ENCODE measurements at regions not wholly inside any gene's neighbourhood (a gene's known extent, or its start where the extent isn't known, plus 50 kb on each side); places are given as distances from the start of the nearest gene placed in this dataset.

GRCh38 chr11:22497474-22497873 lies 128.1 kb downstream of the FANCF start:
- no peaks in the 10 kb centered on the region for H3K4me1 ChIP-seq (replicated peaks in 1 of 2; ENCODE audit: control insufficient read depth in 2 of 2, insufficient read depth in 2 of 2, low read length in 2 of 2)
- H3K4me3 ChIP-seq, result no peak overlapping the region
- no peaks in the 10 kb centered on the region for H3K79me2 ChIP-seq (ENCODE audit: control insufficient read depth, insufficient read depth, low read length)
- H3K9ac ChIP-seq (ENCODE audit: insufficient read depth in 1 of 2, low read depth in 2 of 2, low read length in 2 of 2), result no peak overlapping the region
- no peak overlapping the region for H3K27ac ChIP-seq (ENCODE audit: extremely low read depth, low read depth, low read length)
- DNase-seq (ENCODE audit: extremely low read depth in 1 of 4, low spot score in 3 of 4), result no peak
- no peaks in the 10 kb centered on the region for H4K20me1 ChIP-seq (replicated peaks; ENCODE audit: control insufficient read depth, insufficient read depth, low read length)
- BruUV-seq (replicated peaks), result no TSS peak
- H3K9me1 ChIP-seq (ENCODE audit: control insufficient read depth, insufficient read depth, low read length), result no peaks in the 10 kb centered on the region
- H3K4me2 ChIP-seq (ENCODE audit: insufficient read depth, low read length), result no peak overlapping the region
- H3K9me3 ChIP-seq (replicated peaks; ENCODE audit: control insufficient read depth, insufficient read depth, low read depth, low read length), result no peaks in the 10 kb centered on the region
- in situ Hi-C loops (cut with MboI), result no loop called here
- intact Hi-C loops (cut with micrococcal nuclease), result no loop called here
- H3K36me3 ChIP-seq (ENCODE audit: control insufficient read depth, insufficient read depth, low read length), result no peaks in the 10 kb centered on the region
- ATAC-seq, result no peak
- H3K27me3 ChIP-seq (ENCODE audit: control insufficient read depth in 2 of 2, insufficient read depth in 2 of 2, low read length in 2 of 2), result no peaks in the 10 kb centered on the region
- FAIRE-seq, result no peak
- CTCF ChIA-PET (ENCODE audit: low intra/inter-chr PET ratio), result no interaction called here
- POLR2A ChIA-PET, result no interaction called here
- no peak overlapping the region for H2AFZ ChIP-seq (ENCODE audit: low read depth, low read length)
- WGBS (ENCODE audit: insufficient coverage, low coverage, missing lambda C conversion rate), result 0% methylated on average over 3 of the region's 3 CpGs
- TF ChIP-seq ZNF146 (CRISPR knock-in tag; IDR thresholded peaks at IDR 0.05; ENCODE audit: unreplicated experiment), result no peak
- TF ChIP-seq PREB (CRISPR knock-in tag; IDR thresholded peaks at IDR 0.05), result no peak
- TF ChIP-seq CTCF (IDR thresholded peaks at IDR 0.05 in 2 of 3, conservative IDR thresholded peaks at IDR 0.05 in 1 of 3; ENCODE audit: insufficient read depth in 2 of 3, low read depth in 1 of 3, low read length in 3 of 3), result no peak
- TF ChIP-seq PRPF4 (IDR thresholded peaks at IDR 0.05; ENCODE audit: insufficient read depth, low read depth, low read length, poor library complexity, severe bottlenecking), result no peak
- no peak for TF ChIP-seq ERF (CRISPR knock-in tag; IDR thresholded peaks at IDR 0.05)
- no peak for TF ChIP-seq CC2D1A (IDR thresholded peaks at IDR 0.05)
- TF ChIP-seq ID3 (CRISPR knock-in tag; IDR thresholded peaks at IDR 0.05), result no peak
- no peak for TF ChIP-seq ID3 (tag; IDR thresholded peaks at IDR 0.05)
- TF ChIP-seq HMGN3 (IDR thresholded peaks at IDR 0.05; ENCODE audit: borderline replicate concordance, extremely low read depth, insufficient read length, low read depth, low read length), result no peak
- TF ChIP-seq CLOCK (CRISPR knock-in tag; IDR thresholded peaks at IDR 0.05; ENCODE audit: borderline replicate concordance), result no peak
- TF ChIP-seq FOS (IDR thresholded peaks at IDR 0.05; ENCODE audit: extremely low read depth, insufficient read length), result no peak
- TF ChIP-seq FOXK2 (conservative IDR thresholded peaks at IDR 0.05 in 1 of 2, IDR thresholded peaks at IDR 0.05 in 1 of 2; ENCODE audit: low read depth in 2 of 2), result no peak
- no peak for TF ChIP-seq EP400 (IDR thresholded peaks at IDR 0.05)
- TF ChIP-seq TRIM25 (IDR thresholded peaks at IDR 0.05; ENCODE audit: borderline replicate concordance), result no peak
- TF ChIP-seq TGIF2 (CRISPR knock-in tag; IDR thresholded peaks at IDR 0.05), result no peak
- no peak for TF ChIP-seq NCOA6 (IDR thresholded peaks at IDR 0.05)
